ENCODE measurements at regions not wholly inside any gene's neighbourhood (a gene's known extent, or its start where the extent isn't known, plus 50 kb on each side); places are given as distances from the start of the nearest gene placed in this dataset.

DNA sequence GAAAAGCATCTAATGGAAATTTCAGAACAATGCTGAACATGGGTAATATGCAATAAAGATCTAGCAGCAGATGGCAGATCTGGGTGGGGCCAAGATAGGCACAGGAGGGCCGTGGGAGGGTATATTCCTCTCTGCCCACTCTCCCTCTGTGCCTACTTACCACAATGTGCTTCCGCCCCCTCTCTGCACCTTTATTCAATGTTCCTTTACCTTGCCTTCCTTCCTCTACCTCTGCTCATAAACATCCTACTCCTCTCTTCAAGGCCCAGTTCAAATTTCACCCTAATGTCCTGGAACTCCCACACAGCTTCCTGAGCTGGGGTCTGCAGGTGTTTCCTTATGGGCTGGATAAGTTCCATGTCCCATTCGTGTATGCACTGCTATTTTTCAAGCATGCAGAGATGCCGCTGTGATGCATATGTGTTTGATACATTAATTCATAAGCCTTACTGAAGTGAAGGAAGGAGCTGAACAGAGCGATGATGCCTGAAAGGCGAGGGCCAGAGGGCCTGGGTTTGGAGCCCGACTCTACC, 65.6 kb upstream of the EDEM3 start:
- TF ChIP-seq, protein P1, sequence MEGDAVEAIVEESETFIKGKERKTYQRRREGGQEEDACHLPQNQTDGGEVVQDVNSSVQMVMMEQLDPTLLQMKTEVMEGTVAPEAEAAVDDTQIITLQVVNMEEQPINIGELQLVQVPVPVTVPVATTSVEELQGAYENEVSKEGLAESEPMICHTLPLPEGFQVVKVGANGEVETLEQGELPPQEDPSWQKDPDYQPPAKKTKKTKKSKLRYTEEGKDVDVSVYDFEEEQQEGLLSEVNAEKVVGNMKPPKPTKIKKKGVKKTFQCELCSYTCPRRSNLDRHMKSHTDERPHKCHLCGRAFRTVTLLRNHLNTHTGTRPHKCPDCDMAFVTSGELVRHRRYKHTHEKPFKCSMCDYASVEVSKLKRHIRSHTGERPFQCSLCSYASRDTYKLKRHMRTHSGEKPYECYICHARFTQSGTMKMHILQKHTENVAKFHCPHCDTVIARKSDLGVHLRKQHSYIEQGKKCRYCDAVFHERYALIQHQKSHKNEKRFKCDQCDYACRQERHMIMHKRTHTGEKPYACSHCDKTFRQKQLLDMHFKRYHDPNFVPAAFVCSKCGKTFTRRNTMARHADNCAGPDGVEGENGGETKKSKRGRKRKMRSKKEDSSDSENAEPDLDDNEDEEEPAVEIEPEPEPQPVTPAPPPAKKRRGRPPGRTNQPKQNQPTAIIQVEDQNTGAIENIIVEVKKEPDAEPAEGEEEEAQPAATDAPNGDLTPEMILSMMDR (IDR thresholded peaks at IDR 0.05; ENCODE audit: low read length): no peak
- TF ChIP-seq EZH2 (IDR thresholded peaks at IDR 0.05; ENCODE audit: borderline replicate concordance, low read length): no peak

Measured in OCI-LY1 (cell line).